GM06990 (cell line): ENCODE measurements at regions not wholly inside any gene's neighbourhood (a gene's known extent, or its start where the extent isn't known, plus 50 kb on each side); places are given as distances from the start of the nearest gene placed in this dataset.

Experiments
- DNase-seq: peaks from one replicate; pipeline ENCODE4 v3.0.0-alpha.2; 2011; ENCODE audit not compliant: insufficient read length; ENCODE audit errors: extremely low read depth
- H3K27me3 ChIP-seq: replicated peaks from 2 replicates; pipeline ENCODE4 v1.6.0; 2011; ENCODE audit warnings: low read length; ENCODE audit not compliant: control insufficient read depth, insufficient read depth
- H3K36me3 ChIP-seq: 2 replicates; pipeline ENCODE4 v1.5.1; 2011; ENCODE audit warnings: low read length; ENCODE audit not compliant: control insufficient read depth, insufficient read depth
- H3K4me3 ChIP-seq: replicated peaks from 2 replicates; pipeline ENCODE4 v1.5.1; 2011; ENCODE audit warnings: low read depth, mild to moderate bottlenecking, control low read depth, low read length
- CTCF ChIP-seq: IDR thresholded peaks from 2 replicates; pipeline ENCODE4 v1.5.1; 2011; ENCODE audit warnings: low read length, control low read depth, mild to moderate bottlenecking, inconsistent platforms; ENCODE audit not compliant: insufficient read depth, poor library complexity, severe bottlenecking

GRCh38 chr4:23660865-23661264 is 229.0 kb downstream of the PPARGC1A start:
- no peaks in the 10 kb centered on the region for H3K27me3 ChIP-seq
- no peak for DNase-seq
- no peak overlapping the region for H3K4me3 ChIP-seq
- TF ChIP-seq CTCF = no peak
- H3K36me3 ChIP-seq = no peaks in the 10 kb centered on the region

- H3K27me3 ChIP-seq = no peaks in the 10 kb centered on the region
- DNase-seq = no peak
- no peak for TF ChIP-seq CTCF
- no peaks in the 10 kb centered on the region for H3K36me3 ChIP-seq
- no peak overlapping the region for H3K4me3 ChIP-seq
Measured at GRCh38 chr4:23654791-23655190, 235.1 kb downstream of the PPARGC1A start.

GRCh38 chr4:23648854-23649596 is 240.8 kb downstream of the PPARGC1A start:
- DNase-seq = no peak
- H3K27me3 ChIP-seq = no peaks in the 10 kb centered on the region
- no peaks in the 10 kb centered on the region for H3K36me3 ChIP-seq
- no peak overlapping the region for H3K4me3 ChIP-seq
- no peak for TF ChIP-seq CTCF

- Histone ChIP-seq H3K36me3 (no peaks in the 10 kb centered on the region), H3K27me3 (no peaks in the 10 kb centered on the region), H3K4me3 (no peak overlapping the region)
- DNase-seq = no peak
- TF ChIP-seq CTCF = no peak
Measured at GRCh38 chr4:23635468-23635867, 254.4 kb downstream of the PPARGC1A start.

GRCh38 chr4:23631255-23631950 is 258.4 kb downstream of the PPARGC1A start:
- Histone ChIP-seq H3K27me3 (no peaks in the 10 kb centered on the region), H3K4me3 (no peak overlapping the region), H3K36me3 (no peaks in the 10 kb centered on the region)
- TF ChIP-seq CTCF = no peak
- no peak for DNase-seq
